ENCODE measurements at regions not wholly inside any gene's neighbourhood (a gene's known extent, or its start where the extent isn't known, plus 50 kb on each side); places are given as distances from the start of the nearest gene placed in this dataset.

- H4K20me1 ChIP-seq (replicated peaks; ENCODE audit: control insufficient read depth, extremely low read depth, insufficient read depth, low read length) = no peaks in the 10 kb centered on the region
- H3K27ac ChIP-seq (ENCODE audit: insufficient read depth, low read depth, low read length) = no peak overlapping the region
- no peaks in the 10 kb centered on the region for H3K9me1 ChIP-seq (replicated peaks; ENCODE audit: control insufficient read depth, extremely low read depth, insufficient read depth, low read length)
- no peaks in the 10 kb centered on the region for H3K27me3 ChIP-seq (ENCODE audit: control insufficient read depth in 2 of 2, insufficient read depth in 2 of 2, low read length in 2 of 2)
- TF ChIP-seq MAX (IDR thresholded peaks at IDR 0.05; ENCODE audit: insufficient read depth, insufficient read length) (no peak), GATA2 (IDR thresholded peaks at IDR 0.05; ENCODE audit: insufficient read depth, insufficient read length, low read depth, low read length) (no peak), EZH2 (IDR thresholded peaks at IDR 0.05; ENCODE audit: borderline replicate concordance, low read depth, low read length, severe bottlenecking) (no peak), MYC (IDR thresholded peaks at IDR 0.05; ENCODE audit: low read depth, low read length) (no peak), POLR2A (IDR thresholded peaks at IDR 0.05; ENCODE audit: low read depth, low read length) (no peak), FOS (IDR thresholded peaks at IDR 0.05; ENCODE audit: borderline replicate concordance, insufficient read depth, low read length) (no peak), JUN (IDR thresholded peaks at IDR 0.05; ENCODE audit: borderline replicate concordance, insufficient read depth, insufficient read length, low read depth) (no peak), POLR2AphosphoS5 (IDR thresholded peaks at IDR 0.05; ENCODE audit: insufficient read depth, low read depth, low read length) (no peak), CTCF (IDR thresholded peaks at IDR 0.05; ENCODE audit: extremely low read depth in 1 of 2, insufficient read depth in 1 of 2, low read depth in 1 of 2, low read length in 2 of 2) (no peak)
- no peaks in the 10 kb centered on the region for H3K79me2 ChIP-seq (ENCODE audit: control insufficient read depth, insufficient read depth, low read length)
- no peak for DNase-seq (ENCODE audit: low read depth, low spot score)
- peaks cover 9% of the 10 kb centered on the region for H3K9me3 ChIP-seq (replicated peaks; ENCODE audit: control insufficient read depth, insufficient read depth, low read length)
- POLR2A ChIA-PET = no interaction called here
- H2AFZ ChIP-seq (ENCODE audit: low read depth, low read length) = no peak overlapping the region
- H3K4me3 ChIP-seq (replicated peaks in 1 of 3; ENCODE audit: insufficient read depth in 1 of 3, low read depth in 1 of 3, low read length in 3 of 3) = no peak overlapping the region
- H3K9ac ChIP-seq (replicated peaks; ENCODE audit: extremely low read depth, insufficient read depth, low read length) = no peak overlapping the region
- dilution Hi-C loops (cut with MboI; ENCODE audit: extremely low pct_ligation_motif_present, low sequenced_read_pairs) (no loop called here), intact Hi-C loops (cut with micrococcal nuclease) (no loop called here)
- FAIRE-seq = no peak
- no peaks in the 10 kb centered on the region for H3K36me3 ChIP-seq (ENCODE audit: control insufficient read depth in 2 of 2, extremely low read depth in 1 of 2, insufficient read depth in 2 of 2, low read length in 2 of 2)
- H3K4me2 ChIP-seq (ENCODE audit: insufficient read depth, low read length) = no peak overlapping the region
- H3K4me1 ChIP-seq (ENCODE audit: control insufficient read depth, extremely low read depth, insufficient read depth, low read length) = no peaks in the 10 kb centered on the region
- CTCF ChIA-PET = no interaction called here
- no TSS peak for BruUV-seq (replicated peaks)
These were observed 85.7 kb upstream of the CST7 start for GRCh38 chr20:24863356-24863755.

Measured in endothelial cell of umbilical vein (primary cell).